Myocyte (in vitro differentiated cells): ENCODE measurements at regions not wholly inside any gene's neighbourhood (a gene's known extent, or its start where the extent isn't known, plus 50 kb on each side); places are given as distances from the start of the nearest gene placed in this dataset.
"Not testable (repeated sequence)": the region's sequence is repeated elsewhere in the genome, so short reads cannot be mapped to it uniquely, and the experiment has no call there.

Experiments
- DNase-seq: peaks from one replicate; pipeline ENCODE4 v3.0.0-alpha.2; 2012; ENCODE audit warnings: low read depth

DNA sequence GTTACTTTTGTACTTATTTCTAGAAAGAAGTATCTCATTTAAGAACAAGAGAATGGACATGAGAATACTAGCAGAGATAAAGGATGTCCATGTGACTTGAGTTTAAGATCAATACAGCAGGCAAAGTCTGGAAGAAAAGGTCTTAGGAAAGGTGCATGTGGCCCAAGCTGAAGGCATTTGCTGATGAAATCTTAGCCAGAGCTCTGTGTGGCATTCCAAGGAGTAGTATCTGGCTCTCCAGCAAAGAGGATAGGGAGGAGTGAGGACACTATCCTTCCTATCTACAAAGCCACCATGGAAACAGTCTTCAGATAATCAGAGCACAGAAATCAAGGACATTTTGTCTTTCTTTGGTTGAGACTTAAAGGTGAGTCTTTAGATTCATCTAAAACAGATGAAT, 244.1 kb upstream of the RGMB start:
- DNase-seq: no peak

GRCh38 chr5:98530224-98530623, 243.2 kb upstream of the RGMB start:
- DNase-seq: no peak

DNA sequence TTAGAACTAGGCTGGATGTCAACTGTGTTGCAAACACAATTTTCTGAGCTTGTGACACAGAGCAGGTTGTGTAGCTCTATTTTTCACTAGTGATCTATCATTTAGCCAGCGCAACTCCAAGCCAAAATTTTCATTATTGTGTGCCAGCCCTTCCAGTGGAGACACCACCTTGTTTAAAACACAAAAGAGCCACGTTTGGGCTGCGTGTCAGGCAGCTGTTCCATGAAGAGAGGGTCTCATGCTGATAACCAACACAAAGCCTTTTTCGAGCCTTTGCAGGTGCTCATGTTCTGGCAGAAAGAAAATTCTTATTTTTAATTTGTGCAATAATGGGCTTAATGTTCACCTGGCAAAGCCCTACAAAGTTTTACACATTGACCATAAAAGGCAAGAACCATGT, 237.6 kb upstream of the RGMB start:
- no peak for DNase-seq

DNA sequence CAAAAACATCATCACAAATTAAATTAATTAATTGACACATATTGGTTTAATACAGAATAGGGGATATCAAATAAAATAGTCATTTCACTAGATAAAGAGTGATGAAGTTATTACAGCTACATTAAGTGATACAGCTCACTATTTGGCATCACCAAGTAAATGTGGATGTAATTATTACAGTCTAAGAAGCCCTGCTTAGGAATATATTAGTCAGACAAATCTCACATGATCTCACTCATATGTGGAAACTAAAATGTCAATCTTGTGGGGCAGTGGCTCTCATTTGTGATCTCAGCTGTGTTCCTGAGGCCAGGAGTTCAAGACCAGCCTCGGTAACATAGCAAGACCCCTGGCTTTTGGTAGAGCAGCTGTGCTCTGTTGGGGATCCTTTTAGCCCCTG, 233.4 kb upstream of the RGMB start:
- DNase-seq: no peak

DNA sequence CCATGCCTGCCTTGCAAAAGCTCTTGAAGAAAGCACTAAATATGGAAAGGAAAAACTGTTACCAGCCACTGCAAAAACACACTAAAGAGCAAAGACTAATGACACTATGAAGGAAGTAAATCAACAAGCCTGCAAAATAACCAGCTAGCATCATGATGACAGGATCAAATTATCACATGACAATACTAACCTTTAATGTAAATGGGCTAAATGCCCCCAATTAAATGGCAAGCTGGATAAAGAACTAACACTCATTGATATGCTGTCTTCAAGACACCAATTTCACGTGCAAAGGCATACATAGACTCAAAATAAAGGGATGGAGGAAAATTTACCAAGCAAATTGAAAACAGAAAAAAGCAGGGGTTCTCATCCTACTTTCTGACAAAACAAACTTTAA, 231.8 kb upstream of the RGMB start:
- no peak for DNase-seq

GRCh38 chr5:98543490-98543889, 230.0 kb upstream of the RGMB start:
- DNase-seq: no peak

DNA sequence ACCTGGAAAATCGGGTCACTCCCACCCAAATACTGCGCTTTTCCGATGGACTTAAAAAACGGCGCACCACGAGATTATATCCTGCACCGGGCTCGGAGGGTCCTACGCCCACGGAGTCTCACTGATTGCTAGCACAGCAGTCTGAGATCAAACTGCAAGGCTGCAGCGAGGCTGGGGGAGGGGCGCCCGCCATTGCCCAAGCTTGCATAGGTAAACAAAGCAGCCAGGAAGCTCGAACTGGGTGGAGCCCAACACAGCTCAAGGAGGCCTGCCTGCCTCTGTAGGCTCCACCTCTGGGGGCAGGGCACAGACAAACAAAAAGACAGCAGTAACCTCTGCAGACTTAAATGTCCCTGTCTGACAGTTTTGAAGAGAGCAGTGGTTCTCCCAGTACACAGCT, 226.5 kb upstream of the RGMB start:
- DNase-seq: not testable (repeated sequence)

DNA sequence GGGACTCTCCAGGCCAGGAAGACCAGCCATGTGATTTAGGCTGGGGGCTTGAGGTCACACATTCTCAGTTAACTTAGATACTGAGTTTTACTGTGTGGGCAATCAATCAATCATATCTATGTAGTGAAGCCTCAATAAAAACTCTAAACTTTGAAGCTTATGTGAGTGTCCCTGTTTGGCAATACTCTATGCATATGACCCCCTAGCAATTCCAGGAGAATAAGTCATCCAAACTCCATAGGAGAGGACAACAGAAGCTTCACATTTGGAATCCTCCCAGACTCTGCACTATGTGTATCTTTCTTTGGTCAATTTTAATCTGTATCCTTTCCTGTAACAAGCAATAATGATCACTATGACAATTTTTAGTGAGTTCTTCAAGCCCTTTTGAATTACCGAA, 216.8 kb upstream of the RGMB start:
- no peak for DNase-seq

DNA sequence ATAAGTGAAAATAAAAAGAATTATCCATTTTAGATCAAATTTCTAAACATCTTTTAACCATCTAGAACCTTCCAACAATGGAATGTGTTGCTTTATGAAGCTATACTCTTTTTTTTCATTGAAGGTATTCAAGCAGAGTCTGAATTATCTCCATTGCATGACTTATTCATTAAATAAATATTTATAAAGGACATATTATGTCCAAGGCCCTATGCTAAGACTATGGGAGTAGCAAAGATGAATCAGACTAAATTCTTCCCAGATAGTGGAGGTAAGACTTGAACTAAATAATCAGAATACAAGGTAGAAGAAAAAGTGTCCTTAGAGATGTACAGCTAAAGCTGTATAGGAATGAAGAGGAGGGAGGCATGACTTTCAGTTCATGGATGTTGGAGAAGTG, 215.5 kb upstream of the RGMB start:
- DNase-seq: no peak

GRCh38 chr5:98563885-98564653, 209.4 kb upstream of the RGMB start:
- no peak for DNase-seq

DNA sequence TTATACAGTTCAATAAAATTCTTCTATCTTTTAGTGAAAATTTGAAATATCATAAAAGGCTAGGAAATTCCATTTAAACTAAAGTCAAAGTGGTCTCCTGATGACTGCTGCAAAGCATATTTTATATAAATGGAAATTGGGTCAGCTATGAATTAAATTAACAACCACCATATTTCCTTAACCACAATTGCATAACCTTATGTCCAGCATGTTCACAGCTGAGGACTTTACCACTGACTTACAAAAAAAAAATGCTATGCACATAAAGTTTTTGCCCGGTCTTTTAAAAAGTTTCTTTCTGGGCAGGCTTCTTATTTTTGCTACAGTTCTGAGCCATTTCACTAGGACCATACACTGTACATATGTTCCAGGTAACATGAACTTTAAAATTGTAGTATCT, 208.6 kb upstream of the RGMB start:
- DNase-seq: no peak

DNA sequence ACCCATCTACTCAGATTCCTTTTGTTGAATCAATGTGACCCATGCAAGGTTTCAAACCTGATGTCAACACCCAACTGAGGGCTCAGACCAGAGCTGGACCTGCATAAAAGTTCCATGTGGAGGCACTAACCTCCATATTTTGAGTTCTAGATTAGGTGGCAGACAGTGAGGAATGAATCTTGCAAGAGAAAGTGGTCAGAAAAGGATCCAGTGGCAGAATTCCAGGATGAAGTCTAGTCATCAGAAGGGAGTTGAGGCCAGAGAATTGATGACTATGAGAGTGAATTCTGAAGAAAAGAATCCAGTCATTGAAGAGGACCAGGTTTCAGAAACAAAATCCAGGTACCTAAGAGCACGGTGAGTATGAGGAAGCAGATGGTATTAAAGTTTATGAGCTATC, 205.1 kb upstream of the RGMB start:
- no peak for DNase-seq

- no peak for DNase-seq
Observed at GRCh38 chr5:98569288-98569687, 204.2 kb upstream of the RGMB start.

- DNase-seq: no peak
Observed at GRCh38 chr5:98570010-98570409, 203.5 kb upstream of the RGMB start.

DNA sequence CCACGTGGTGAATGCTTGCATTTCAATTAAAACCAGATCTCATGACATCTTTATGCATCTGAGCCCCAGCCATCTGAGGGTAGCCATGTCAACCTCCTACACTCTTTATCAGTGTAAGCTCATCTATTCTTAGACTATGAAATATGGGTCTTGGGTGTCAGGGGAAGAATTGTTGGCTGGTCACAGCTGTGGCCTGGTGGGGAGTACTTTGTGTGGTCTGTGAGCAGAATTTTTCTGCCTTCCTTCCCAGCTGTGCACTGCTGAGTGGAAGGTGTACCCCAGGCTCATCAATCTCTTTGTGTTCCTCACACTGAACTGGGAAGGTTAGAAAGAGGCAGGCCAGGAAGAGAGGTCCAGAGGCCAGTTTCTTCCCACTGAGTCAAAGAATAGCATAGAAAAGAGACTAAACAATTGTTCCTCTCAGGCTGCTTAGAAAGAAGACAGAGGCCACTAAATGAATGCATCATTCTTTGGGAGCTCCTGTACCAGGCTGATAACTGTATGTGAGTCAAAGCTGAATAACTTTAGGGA, 202.7 kb upstream of the RGMB start:
- peak; percentile 87 for DNase-seq

- no peak for DNase-seq
Observed at GRCh38 chr5:98573834-98574320, 199.6 kb upstream of the RGMB start.

- no peak for DNase-seq
Observed at GRCh38 chr5:98576275-98576674, 197.2 kb upstream of the RGMB start.

- DNase-seq: no peak
Observed at GRCh38 chr5:98578438-98578837, 195.0 kb upstream of the RGMB start.

DNA sequence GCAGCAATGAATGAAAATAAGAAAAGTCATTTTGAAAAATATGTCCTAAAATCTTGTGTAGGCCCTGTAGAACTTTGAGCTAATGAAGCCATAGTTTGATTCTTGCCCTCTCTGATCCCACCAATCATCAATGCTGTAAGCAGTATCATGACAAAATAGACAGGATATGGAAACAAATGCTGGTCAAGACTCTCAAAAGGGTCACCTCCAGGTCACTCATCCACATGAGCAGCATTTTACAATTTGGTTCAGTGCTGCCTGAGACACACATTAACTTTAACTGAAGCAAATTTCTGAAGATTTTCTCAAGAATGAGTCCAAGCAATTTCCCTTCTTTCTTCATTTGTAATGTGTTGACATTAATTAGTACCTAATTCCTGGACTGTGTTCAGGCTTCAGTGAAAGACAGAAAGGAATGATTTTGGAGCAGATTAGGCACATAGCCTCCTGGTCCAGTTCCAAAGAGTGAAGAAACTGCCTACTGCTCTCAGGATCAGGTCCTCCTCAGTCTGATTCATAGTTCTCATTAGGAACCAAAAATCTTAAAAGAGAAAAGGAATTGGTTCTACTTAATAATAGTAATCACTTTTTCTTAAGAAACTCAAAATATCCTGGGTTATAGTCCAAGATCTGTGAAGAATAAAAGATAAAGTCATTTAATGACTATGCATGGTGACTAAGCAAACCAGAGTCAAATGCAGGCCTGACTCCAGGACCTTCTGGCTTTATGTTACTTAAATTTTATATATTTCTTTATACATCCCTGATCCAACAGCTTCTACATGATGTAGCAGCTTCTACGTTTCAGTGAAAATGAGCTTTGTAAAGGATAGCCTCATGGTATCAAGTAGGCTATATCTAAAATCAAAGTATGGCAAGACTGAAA, 192.1 kb upstream of the RGMB start:
- peak; percentile 28 for DNase-seq

GRCh38 chr5:98583586-98583985, 189.9 kb upstream of the RGMB start:
- no peak for DNase-seq

GRCh38 chr5:98585661-98586310, 187.7 kb upstream of the RGMB start:
- DNase-seq: no peak

- DNase-seq: no peak
Observed at GRCh38 chr5:98586581-98586980, 186.9 kb upstream of the RGMB start.
